Immature natural killer cell (primary cell): ENCODE measurements at regions not wholly inside any gene's neighbourhood (a gene's known extent, or its start where the extent isn't known, plus 50 kb on each side); places are given as distances from the start of the nearest gene placed in this dataset.
"Not testable (repeated sequence)": the region's sequence is repeated elsewhere in the genome, so short reads cannot be mapped to it uniquely, and the experiment has no call there.

Source experiments
- DNase-seq, 3 donors: peaks; one replicate each; pipeline ENCODE4 v3.0.0; 2022; ENCODE audit warnings: mixed read lengths in 1 of 3
- H3K27ac Mint-ChIP-seq, 6 donors: one replicate each; pipeline ENCODE4 v1.8.0; 2020; ENCODE audit warnings: mixed read lengths in 6 of 6, mild to moderate bottlenecking in 5 of 6, inconsistent platforms in 4 of 6, moderate library complexity in 3 of 6
- H3K27me3 Mint-ChIP-seq, 3 donors: one replicate each; pipeline ENCODE4 v1.8.0; 2020 to 2021; ENCODE audit warnings: low read depth in 3 of 3, mild to moderate bottlenecking in 3 of 3, mixed read lengths in 3 of 3, moderate library complexity in 3 of 3, inconsistent platforms in 1 of 3
- H3K36me3 Mint-ChIP-seq, 3 donors: one replicate each; pipeline ENCODE4 v1.8.0; 2020; ENCODE audit warnings: mixed read lengths in 3 of 3, inconsistent platforms in 2 of 3, mild to moderate bottlenecking in 2 of 3
- H3K4me1 Mint-ChIP-seq, 2 donors: one replicate each; pipeline ENCODE4 v1.8.0; 2020; ENCODE audit warnings: inconsistent platforms in 2 of 2, mild to moderate bottlenecking in 2 of 2, mixed read lengths in 2 of 2, moderate library complexity in 1 of 2
- H3K4me3 Mint-ChIP-seq, 5 donors: one replicate each; pipeline ENCODE4 v1.8.0; 2020; ENCODE audit warnings: mild to moderate bottlenecking in 5 of 5, mixed read lengths in 5 of 5, inconsistent platforms in 3 of 5, moderate library complexity in 3 of 5
- H3K9me3 Mint-ChIP-seq, 6 donors: one replicate each; pipeline ENCODE4 v1.8.0; 2020; ENCODE audit warnings: mild to moderate bottlenecking in 6 of 6, mixed read lengths in 6 of 6, inconsistent platforms in 4 of 6, moderate library complexity in 3 of 6

DNA sequence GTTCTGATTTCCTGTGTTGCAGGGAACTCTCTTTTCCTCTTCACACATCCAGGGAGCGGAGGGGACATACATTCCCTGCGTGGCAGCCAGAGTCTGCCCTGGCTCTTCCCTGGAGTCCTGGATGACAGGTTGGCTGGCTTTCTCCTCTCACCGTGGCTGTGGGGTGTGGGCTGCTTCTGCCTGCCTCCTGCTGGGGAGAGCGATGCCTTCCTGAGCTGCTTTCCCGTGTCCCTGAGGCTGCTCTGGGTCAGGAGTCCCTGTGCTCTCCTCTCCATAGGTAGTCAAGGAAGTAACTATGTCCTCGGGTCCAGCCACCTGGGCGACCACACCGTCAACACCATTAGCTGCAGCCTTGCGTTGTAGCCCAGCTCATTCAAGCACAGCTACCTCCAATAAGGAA lies 451.7 kb downstream of the QKI start:
- Mint-ChIP-seq H3K27me3 (peaks cover 5 to 11% (median 8%) of the 10 kb centered on the region in 3 donors), H3K36me3 (peaks cover 0 to 3% (median 0%) of the 10 kb centered on the region in 3 donors), H3K4me3 (no peak overlapping the region), H3K9me3 (no peaks in the 10 kb centered on the region), H3K4me1 (peaks cover under 1 to 3% of the 10 kb centered on the region in 2 donors), H3K27ac (no peak overlapping the region)
- DNase-seq: no peak

DNA sequence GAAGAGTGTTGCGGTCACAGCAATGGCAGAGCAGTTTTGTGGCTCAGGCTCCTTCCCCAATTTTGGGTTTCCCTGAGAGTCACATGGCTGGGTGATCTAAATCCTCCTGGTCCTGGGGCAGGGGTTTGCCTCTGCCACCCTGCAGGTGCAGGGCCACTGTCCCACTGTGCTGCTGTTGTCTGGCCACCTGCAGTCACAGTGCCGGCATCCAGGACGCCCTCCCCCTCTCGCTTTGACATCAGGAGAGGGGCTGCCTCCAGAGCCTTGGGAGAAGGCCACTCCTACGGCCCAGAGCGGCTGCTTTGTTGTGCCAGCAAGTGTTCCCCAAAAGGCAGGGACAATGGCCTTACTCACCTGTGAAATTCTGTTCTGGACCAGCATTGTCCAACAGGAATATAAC lies 449.0 kb downstream of the QKI start:
- Mint-ChIP-seq H3K4me3 (no peak overlapping the region), H3K4me1 (peaks cover 9 to 16% of the 10 kb centered on the region in 2 donors), H3K9me3 (no peaks in the 10 kb centered on the region), H3K27ac (no peak overlapping the region), H3K36me3 (peaks cover 0 to 3% (median 0%) of the 10 kb centered on the region in 3 donors), H3K27me3 (peaks cover 8 to 21% (median 18%) of the 10 kb centered on the region in 3 donors)
- no peak for DNase-seq

DNA sequence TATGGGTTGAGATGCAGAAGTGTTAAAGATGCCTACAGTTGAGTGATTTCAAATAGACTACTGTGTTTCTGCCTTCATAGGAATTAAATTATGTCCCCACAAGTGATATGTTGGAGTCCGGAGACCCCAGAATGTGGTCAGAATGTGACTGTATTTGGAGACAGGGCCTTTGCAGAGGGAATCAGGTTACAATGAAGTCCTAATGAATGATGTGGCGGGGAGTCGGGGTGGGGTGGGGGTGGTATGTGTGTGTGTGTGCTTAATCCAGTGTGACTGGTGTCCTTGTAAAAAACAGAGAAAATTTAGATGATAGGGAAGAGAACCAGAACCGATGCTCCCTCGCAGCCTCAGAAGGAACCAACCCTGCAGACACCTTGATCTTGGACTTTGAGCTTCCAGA lies 448.2 kb downstream of the QKI start:
- DNase-seq: no peak
- Mint-ChIP-seq H3K9me3 (no peaks in the 10 kb centered on the region), H3K4me1 (peaks cover 9 to 16% of the 10 kb centered on the region in 2 donors), H3K4me3 (no peak overlapping the region), H3K27me3 (peaks cover 8 to 21% (median 18%) of the 10 kb centered on the region in 3 donors), H3K27ac (peak overlapping the region in 1 of 6 donors; percentile 39), H3K36me3 (peaks cover 0 to 3% (median 0%) of the 10 kb centered on the region in 3 donors)

GRCh38 chr6:163861627-163862026 lies 447.1 kb downstream of the QKI start:
- no peak for DNase-seq
- Mint-ChIP-seq H3K36me3 (peaks cover 0 to 3% (median 0%) of the 10 kb centered on the region in 3 donors), H3K4me3 (no peak overlapping the region), H3K27me3 (peaks cover 5 to 22% (median 21%) of the 10 kb centered on the region in 3 donors), H3K9me3 (no peaks in the 10 kb centered on the region), H3K27ac (no peak overlapping the region), H3K4me1 (peaks cover 9 to 16% of the 10 kb centered on the region in 2 donors)

GRCh38 chr6:163860287-163861081 lies 446.0 kb downstream of the QKI start:
- Mint-ChIP-seq H3K4me1 (peaks cover 9 to 16% of the 10 kb centered on the region in 2 donors), H3K27ac (no peak overlapping the region), H3K9me3 (no peaks in the 10 kb centered on the region), H3K27me3 (peaks cover 5 to 22% (median 21%) of the 10 kb centered on the region in 3 donors), H3K36me3 (peaks cover 0 to 3% (median 0%) of the 10 kb centered on the region in 3 donors), H3K4me3 (peak overlapping the region in 1 of 5 donors; percentile 37)
- DNase-seq: no peak

DNA sequence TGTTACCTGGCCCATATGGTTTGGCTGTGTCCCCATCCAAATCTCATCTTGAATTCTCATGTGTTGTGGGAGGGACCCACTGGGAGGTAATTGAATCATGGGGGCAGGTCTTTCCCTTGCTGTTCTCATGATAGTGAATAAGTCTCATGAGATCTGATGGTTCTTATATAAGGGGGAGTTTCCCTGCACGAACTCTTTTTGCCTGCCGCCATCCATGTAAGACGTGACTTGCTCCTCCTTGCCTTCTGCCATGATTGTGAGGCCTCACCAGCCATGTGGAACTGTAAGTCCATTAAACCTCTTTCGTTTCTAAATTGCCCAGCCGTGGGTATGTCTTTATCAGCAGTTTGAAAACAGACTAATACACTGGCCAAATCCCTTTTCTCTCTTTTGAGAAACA lies 444.4 kb downstream of the QKI start:
- H3K36me3 Mint-ChIP-seq, DNase-seq, H3K4me3 Mint-ChIP-seq, H3K9me3 Mint-ChIP-seq, H3K27ac Mint-ChIP-seq: not testable (repeated sequence)
- Mint-ChIP-seq H3K27me3 (peaks cover 5 to 25% (median 21%) of the 10 kb centered on the region in 3 donors), H3K4me1 (peaks cover 6 to 16% of the 10 kb centered on the region in 2 donors)

DNA sequence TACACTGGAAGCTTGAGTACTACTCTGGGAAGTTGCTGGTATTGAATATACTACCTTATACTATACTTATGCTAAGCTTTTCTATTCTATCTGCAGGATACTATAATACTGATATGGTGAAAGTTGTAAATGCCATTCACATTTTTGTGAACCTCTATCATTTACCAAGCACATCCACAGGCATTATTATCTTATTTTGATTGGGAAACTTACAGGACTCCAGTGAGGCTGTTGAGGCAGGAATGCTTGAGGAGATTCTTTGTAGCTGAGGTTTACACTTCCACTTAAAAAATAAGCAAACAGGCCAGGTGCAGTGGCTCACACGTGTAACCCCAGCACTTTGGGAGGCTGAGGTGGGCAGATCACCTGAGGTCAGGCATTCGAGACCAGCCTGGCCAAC lies 442.9 kb downstream of the QKI start:
- Mint-ChIP-seq H3K4me3 (no peak overlapping the region), H3K27ac (no peak overlapping the region), H3K27me3 (peaks cover 2 to 24% (median 22%) of the 10 kb centered on the region in 3 donors), H3K36me3 (no peaks in the 10 kb centered on the region), H3K4me1 (peaks cover 10 to 25% of the 10 kb centered on the region in 2 donors), H3K9me3 (peaks cover 0 to 1% (median 0%) of the 10 kb centered on the region in 6 donors)
- DNase-seq: no peak

DNA sequence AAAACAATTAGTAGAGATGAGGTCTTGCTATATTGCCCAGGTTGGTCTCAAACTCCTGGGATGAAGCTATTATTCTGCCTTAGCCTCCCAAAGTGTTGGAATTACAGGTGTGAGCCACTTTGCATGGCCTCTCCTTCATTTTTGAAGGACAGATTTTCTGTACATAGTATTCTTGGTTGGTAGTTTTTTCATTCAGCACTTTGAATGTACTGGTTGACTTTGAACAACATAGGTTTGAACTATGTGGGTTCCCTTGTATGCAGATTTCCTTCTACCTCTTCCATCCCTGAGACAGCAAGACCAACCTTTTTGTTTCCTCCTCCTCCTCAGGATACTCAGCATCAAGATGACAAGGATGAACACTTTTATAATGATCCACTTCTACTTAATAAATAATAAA lies 436.4 kb downstream of the QKI start:
- Mint-ChIP-seq H3K9me3 (peaks cover 2 to 32% (median 23%) of the 10 kb centered on the region in 6 donors), H3K36me3 (peaks cover 7 to 18% (median 9%) of the 10 kb centered on the region in 3 donors), H3K4me3 (no peak overlapping the region), H3K4me1 (peaks cover 4 to 9% of the 10 kb centered on the region in 2 donors), H3K27ac (no peak overlapping the region), H3K27me3 (peaks cover 8 to 10% (median 9%) of the 10 kb centered on the region in 3 donors)
- no peak for DNase-seq

- Mint-ChIP-seq H3K27ac (no peak overlapping the region), H3K9me3 (peaks cover 0 to 12% (median 8%) of the 10 kb centered on the region in 6 donors), H3K4me3 (no peak overlapping the region), H3K27me3 (peaks cover 8 to 14% (median 10%) of the 10 kb centered on the region in 3 donors), H3K4me1 (no peaks in the 10 kb centered on the region), H3K36me3 (peaks cover 0 to 14% (median 9%) of the 10 kb centered on the region in 3 donors)
- no peak for DNase-seq
Measured at GRCh38 chr6:163844761-163845160, 430.2 kb downstream of the QKI start.

DNA sequence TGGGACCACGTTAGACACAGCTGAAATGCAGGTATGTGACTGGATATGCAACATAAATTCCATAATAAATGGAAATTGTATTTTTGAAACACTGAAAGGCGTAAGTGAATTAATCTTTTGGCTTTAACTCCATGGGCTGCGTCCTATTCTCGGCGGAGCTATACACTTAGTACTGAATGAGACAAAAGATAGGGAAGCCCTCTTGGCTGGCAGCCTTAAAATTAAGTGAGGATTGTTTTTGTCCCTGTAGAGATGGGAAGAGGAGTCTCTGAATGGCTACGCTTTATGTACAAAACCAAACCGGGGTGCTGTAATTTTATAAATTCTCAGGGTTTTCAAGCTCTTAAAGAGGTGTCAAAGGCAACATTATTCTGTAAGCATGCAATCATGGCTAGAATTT lies 429.8 kb downstream of the QKI start:
- peaks cover 0 to 10% (median 9%) of the 10 kb centered on the region in 3 donors for H3K36me3 Mint-ChIP-seq
- H3K4me3 Mint-ChIP-seq: no peak overlapping the region
- peaks cover 6 to 13% (median 8%) of the 10 kb centered on the region in 3 donors for H3K27me3 Mint-ChIP-seq
- H3K27ac Mint-ChIP-seq: no peak overlapping the region
- DNase-seq: no peak
- no peaks in the 10 kb centered on the region for H3K4me1 Mint-ChIP-seq
- H3K9me3 Mint-ChIP-seq: peaks cover 0 to 9% (median 5%) of the 10 kb centered on the region in 6 donors

- Mint-ChIP-seq H3K27me3 (peaks cover 4 to 7% (median 7%) of the 10 kb centered on the region in 3 donors), H3K9me3 (peaks cover 0 to 9% (median 3%) of the 10 kb centered on the region in 6 donors), H3K27ac (no peak overlapping the region), H3K36me3 (peaks cover 0 to 9% (median 3%) of the 10 kb centered on the region in 3 donors), H3K4me3 (no peak overlapping the region), H3K4me1 (no peaks in the 10 kb centered on the region)
- no peak for DNase-seq
Measured at GRCh38 chr6:163843218-163843617, 428.7 kb downstream of the QKI start.

DNA sequence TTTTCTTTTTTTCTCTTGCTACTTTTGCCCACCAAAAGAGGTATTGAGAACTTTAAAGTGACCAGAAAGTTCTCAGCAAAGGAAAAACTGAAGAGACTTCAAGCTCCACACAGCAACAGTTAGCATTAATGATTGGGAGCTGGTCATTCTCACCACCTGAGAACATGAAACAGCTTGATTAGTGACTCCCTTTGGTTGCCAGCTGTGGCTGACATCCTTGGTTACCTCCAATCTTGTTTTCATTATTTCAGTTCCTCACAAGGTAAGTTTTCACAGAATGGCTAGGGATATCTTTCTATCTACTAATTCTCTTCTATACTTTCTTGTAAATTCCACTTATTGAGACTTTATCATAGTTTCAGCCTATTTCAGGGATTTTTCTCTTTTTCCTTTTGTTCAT lies 427.9 kb downstream of the QKI start:
- H3K4me1 Mint-ChIP-seq: no peaks in the 10 kb centered on the region
- H3K27me3 Mint-ChIP-seq: peaks cover 4 to 9% (median 4%) of the 10 kb centered on the region in 3 donors
- H3K9me3 Mint-ChIP-seq: peaks cover 0 to 9% (median 3%) of the 10 kb centered on the region in 6 donors
- peak overlapping the region in 1 of 6 donors; percentile 14 for H3K27ac Mint-ChIP-seq
- H3K4me3 Mint-ChIP-seq: no peak overlapping the region
- peaks cover 0 to 9% (median 3%) of the 10 kb centered on the region in 3 donors for H3K36me3 Mint-ChIP-seq
- no peak for DNase-seq

GRCh38 chr6:163841733-163842132 lies 427.2 kb downstream of the QKI start:
- Mint-ChIP-seq H3K36me3 (peaks cover 0 to 9% (median 3%) of the 10 kb centered on the region in 3 donors), H3K4me1 (no peaks in the 10 kb centered on the region), H3K27me3 (peaks cover 4 to 12% (median 4%) of the 10 kb centered on the region in 3 donors), H3K27ac (no peak overlapping the region), H3K9me3 (peaks cover 0 to 9% (median 3%) of the 10 kb centered on the region in 6 donors), H3K4me3 (no peak overlapping the region)
- no peak for DNase-seq

DNA sequence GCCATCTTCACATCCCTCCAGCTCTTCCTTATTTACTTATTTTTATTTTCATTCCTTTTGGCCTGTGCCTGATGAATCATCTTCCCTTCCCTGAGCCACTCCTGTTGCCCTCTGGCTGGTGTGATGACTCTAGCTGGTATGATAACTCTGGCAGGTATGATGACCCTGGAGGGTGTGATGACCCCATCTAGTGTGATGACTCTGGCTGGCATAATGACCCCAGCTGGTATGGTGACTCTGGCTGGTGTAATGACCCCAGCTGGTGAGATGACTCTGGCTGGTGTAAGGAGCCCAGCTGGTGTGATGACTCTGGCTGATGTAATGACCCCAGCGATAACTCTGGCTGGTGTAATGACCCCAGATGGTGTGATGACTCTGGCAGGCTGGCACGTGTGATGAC lies 426.8 kb downstream of the QKI start:
- DNase-seq: no peak
- Mint-ChIP-seq H3K4me1 (no peaks in the 10 kb centered on the region), H3K4me3 (no peak overlapping the region), H3K27ac (no peak overlapping the region), H3K9me3 (peaks cover 0 to 9% (median 3%) of the 10 kb centered on the region in 6 donors), H3K36me3 (peaks cover 0 to 9% (median 3%) of the 10 kb centered on the region in 3 donors), H3K27me3 (peaks cover 4 to 13% (median 4%) of the 10 kb centered on the region in 3 donors)
